HG03354 (cell line): ENCODE measurements at regions not wholly inside any gene's neighbourhood (a gene's known extent, or its start where the extent isn't known, plus 50 kb on each side); places are given as distances from the start of the nearest gene placed in this dataset.

Experiments
- ATAC-seq: cut with Tn5 transposase; IDR thresholded peaks from one replicate; pipeline ENCODE4 v1.9.1; 2021; ENCODE audit warnings: mild to moderate bottlenecking; ENCODE audit not compliant: unreplicated experiment, poor library complexity, severe bottlenecking

DNA sequence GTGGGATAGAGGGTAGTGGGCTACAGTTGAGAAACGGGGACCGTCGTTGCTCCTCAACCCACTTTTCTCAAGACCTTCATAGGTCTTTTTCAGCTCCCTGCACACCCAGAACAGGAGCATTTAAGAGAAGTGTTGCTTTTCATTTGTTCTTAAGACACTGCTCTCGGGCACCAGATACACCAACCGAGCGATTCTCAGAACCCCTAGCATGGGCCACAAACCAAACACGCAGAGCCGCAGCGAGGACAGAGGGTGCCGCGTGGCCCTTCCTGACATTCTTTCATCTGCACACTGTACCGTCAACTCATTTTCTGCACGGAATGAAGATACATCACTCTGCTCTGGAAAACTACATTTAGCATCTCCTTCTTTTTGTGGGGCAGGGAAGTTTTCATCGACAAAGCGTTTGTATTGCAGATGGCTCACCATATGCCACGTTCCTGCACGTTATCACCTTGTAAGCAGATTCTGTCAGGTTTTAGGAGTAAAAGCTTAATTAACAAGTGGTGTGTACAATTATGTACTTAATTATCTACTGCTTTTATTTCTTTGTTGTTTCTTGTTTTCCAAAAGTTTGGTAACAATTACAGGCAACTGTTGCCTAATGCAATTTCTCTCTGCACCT, 70.4 kb upstream of the MLN start:
- no peak for ATAC-seq

- ATAC-seq: no peak
Observed at GRCh38 chr6:33872761-33873160, 69.0 kb upstream of the MLN start.

DNA sequence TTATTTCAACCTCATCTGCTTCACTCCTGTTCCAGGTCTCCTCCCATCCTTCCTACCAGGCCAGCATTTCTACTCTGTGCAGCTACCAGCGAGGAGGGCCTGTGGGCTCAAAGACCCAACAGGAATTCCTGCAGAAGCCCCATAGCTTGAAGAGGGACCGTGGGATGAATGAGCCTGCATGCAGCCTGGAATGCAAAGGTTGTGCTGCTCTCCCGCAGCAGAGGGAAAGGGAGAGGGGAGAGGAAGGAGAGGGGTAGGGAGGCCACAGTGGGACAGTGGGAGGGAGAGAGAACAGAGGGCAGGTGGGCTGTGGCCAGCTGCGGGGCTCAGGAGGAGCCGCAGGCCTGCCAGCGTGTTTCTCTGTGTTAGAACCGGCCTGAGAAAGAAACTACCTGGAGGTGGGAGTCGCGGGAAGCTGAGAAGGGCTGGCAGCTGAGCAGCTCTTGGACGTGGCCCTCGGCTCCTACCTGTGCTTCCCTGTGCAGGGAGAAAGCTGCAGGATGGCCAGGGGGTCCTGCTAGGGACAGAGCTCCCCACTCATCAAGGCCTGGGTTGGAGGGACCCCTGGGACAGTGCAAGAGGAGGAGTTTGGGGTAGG, 66.1 kb upstream of the MLN start:
- no peak for ATAC-seq

DNA sequence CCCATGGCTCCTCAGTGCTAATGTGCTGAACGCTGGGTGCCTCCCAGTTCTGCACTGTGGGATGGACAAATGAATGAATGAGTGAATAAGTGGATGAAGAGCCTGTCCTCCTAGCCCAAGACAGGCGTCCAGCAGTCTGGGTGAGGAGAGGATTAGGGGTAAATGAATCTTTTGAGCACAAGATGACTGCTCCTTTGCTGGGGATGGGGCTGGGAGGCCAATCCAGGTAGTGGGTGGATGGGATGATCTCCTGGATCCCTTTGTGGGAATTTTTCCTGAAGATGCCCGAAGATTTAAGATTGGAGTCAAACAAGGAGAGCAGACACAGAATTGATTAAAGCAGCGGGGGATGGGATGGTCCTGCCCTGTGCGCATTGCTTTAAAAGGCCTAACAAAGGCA, 65.3 kb upstream of the MLN start:
- no peak for ATAC-seq

DNA sequence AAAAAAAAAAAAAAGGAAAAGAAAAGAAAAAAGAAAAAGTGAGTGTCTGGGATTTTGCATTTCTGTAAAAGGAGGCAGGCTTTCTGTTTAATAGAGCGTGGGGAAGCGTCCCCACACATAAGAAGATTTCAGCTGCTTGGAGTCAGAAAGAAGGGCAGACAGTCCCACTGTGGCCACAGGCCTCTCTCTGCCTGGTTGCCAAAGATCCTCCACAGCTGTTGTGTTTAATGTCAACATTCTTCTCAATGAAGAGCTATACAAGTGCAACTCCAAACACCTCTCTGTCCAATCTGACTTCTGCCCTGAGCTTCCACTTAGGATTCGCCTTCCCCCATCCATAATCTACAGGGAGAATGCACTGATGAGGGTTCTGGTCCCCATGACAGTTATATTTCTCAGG, 64.3 kb upstream of the MLN start:
- ATAC-seq: no peak

- ATAC-seq: no peak
Observed at GRCh38 chr6:33865478-33866077, 61.8 kb upstream of the MLN start.

- ATAC-seq: no peak
Observed at GRCh38 chr6:33863723-33864440, 60.1 kb upstream of the MLN start.

GRCh38 chr6:33863084-33863483, 59.3 kb upstream of the MLN start:
- no peak for ATAC-seq

DNA sequence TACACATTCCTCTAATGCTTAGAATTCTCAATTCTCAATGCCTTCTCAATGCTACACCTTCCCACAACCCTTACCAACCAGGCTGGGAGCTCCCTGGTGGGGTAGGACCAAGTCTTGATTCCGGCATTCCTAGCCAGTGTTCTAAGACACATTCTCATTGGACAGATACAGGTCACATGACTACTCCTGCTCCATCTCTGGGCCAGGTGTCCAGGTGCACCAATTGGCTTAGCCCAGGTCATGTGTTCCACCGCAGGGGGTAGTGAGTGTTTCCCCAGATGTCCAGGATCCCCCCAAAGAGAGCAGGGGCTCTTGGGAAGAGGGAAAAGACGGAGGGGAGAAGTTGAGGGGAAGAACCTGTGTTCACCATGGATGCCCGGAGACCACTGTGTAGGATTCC, 58.7 kb upstream of the MLN start:
- ATAC-seq: no peak

- ATAC-seq: no peak
Observed at GRCh38 chr6:33861722-33862121, 57.9 kb upstream of the MLN start.

DNA sequence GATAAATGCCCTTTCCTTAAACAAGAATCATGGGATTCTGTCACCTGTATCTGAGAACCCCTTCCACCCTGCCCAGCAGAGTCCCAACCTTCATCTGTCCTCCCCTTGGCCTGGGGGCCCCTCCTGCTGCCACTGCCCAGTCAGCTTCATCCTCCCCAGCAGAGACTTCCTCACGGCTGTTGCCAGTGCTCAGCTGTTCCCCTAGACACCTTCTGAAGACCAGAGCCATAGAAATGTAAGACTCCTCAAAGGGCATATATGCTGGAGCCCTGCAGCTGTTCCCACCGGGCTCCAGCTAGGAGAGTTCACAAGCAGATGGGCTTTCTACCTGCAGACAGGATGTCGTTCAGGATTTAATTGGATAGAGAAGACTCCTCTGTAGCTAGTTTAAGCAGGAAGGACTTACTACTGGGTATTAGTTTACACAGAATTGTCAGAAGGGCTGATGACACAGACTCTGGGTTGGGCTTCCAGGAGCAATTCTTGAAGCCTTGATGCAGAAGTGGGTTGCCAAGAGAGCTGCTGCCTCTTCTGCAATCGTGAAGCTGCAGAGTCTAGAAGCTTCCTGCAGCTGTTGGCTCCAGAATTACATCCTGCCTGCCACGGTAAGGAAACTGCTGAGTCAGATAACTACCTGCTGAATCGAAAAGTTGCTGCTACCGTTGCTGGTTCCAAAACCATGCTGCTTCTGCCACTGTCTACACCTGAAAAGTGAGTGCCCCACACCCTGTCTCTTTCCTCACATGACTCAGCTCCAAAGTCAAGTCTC, 57.1 kb upstream of the MLN start:
- no peak for ATAC-seq

DNA sequence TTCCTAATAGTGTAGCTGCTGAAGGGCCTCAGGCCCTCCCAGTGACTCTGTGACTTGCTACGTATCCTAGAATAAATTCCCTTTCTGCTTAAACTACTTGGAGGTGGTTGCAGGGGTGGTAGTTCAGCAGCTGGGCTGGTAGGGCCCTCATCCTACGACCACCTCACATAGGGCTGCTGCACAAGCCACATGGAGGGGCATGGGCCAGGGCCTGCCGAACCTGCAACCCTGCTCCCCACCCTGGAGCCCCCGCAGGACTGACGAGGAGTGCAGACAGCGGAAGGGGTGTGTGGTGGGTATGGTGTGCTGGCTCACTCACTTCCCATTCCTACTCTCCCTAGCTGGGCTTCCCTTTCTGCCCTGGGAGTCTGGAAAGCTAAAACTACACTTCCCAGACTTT, 56.2 kb upstream of the MLN start:
- ATAC-seq: no peak

DNA sequence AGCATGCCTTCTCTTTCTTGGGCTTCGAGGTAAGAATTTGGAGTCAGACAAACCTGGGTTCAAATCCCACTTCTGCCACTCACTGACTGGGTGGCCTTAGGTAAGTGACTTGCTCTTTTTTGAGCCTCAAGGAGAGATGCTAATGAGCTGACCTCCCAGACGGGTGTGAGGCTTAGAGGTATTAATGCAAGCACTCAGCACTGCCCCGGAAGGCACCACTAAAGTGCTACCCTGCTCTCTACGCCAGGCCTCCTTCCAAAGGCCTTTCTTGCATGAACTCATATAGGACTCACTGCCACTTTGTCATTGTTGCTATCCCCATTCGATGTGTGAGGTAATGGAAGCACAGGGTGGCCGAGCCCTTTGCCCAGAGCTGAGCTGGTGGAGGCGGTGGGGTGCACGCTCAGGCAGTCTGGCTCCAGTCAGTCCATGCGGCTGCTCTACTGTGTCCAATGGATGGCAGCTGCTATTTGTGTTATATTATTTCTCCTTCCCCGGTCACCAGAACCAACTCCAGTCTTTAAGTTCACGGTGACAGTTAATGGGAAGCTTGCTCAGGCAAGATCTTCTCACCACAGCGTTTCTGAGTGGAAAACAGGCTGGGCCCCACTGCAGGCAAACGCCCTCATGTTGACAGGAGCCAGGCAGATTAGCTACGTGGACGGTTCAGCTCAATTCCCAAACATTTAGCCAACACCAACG, 55.2 kb upstream of the MLN start:
- no peak for ATAC-seq

DNA sequence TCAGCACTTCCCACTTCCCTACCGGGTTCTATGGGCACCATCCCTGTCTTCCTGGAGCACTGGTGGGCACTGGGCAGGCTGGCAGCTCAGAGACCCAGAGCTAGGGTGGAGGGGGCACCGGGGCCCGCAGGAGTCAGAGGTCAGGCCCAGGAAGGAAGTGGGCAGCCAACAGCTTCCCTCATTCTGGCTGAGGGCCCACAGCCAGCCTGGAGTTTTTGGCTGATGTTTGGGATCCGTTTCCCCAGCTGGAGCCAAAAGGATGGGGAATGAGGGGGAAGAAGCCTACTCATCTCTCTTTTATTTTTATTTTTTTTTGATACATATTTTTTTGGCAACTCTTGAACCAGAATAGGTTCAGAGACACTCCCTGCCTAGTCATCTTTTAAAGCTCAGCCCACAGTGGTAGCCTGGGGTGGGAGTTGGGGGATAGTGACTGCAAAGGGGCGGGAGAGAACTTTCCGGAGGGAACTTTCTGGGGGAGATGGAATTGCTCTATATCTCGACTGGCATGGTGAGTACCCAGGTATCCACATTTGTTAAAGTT, 54.2 kb upstream of the MLN start:
- no peak for ATAC-seq

GRCh38 chr6:33857093-33857931, 53.5 kb upstream of the MLN start:
- no peak for ATAC-seq

- ATAC-seq: peak; percentile 55
Observed at GRCh38 chr6:33856655-33857054, 52.9 kb upstream of the MLN start.

DNA sequence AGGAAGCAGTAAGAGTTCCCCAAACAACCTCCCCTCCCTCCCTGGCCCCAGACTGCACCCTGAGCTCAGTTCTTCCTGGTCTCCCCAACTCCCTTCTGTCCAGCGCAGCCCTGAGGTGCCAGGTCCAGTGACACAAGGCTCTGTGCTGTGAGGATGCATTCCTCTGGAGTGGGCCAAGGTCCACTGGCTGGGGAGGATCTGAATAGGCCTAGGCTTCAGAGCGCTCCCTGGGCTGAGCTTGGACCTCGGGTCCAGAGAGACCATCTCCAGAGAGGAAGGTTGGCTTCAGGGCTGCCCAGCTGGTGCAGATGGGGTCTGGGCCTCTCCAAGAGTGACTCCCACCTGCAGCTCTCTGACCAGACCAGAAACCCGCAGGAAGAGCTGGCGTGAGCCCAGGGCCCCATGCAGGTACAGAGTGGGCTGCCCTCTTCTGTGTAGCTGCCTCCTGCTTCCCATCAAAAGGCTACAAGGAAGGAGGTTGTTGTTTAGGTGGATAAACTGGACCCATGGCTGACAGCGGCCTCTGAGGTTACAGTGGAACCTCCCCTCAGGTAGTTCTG, 52.3 kb upstream of the MLN start:
- no peak for ATAC-seq

- ATAC-seq: no peak
Observed at GRCh38 chr6:33854572-33855030, 50.8 kb upstream of the MLN start.
